Common myeloid progenitor, CD34-positive (primary cell): ENCODE measurements at regions not wholly inside any gene's neighbourhood (a gene's known extent, or its start where the extent isn't known, plus 50 kb on each side); places are given as distances from the start of the nearest gene placed in this dataset.

Source experiments
- CTCF ChIA-PET: fragments of 350-600 bp; sonication (Branson Sonifier 250); formaldehyde crosslinking; loops from one replicate; lab custom pipeline; 2021; ENCODE audit warnings: antibody characterized with exemption; lab: Charles Lee
- POLR2A ChIA-PET: fragments of 350-600 bp; sonication (Branson Sonifier 250); formaldehyde crosslinking; loops from one replicate; lab custom pipeline; 2021; ENCODE audit warnings: antibody characterized with exemption; lab: Charles Lee
- DNase-seq, 3 donors: peaks; one replicate each; pipeline versions ENCODE4 v3.0.0 to v3.0.0-alpha.2; 2013
- H3K27ac ChIP-seq, 2 experiments: 1 replicate in 1 of 2; 2 replicates in 1 of 2; pipeline ENCODE4 v1.7.0; 2013; ENCODE audit warnings: inconsistent platforms in 2 of 2, low read length in 2 of 2, mild to moderate bottlenecking in 2 of 2, low read depth in 1 of 2, moderate library complexity in 1 of 2; ENCODE audit not compliant: severe bottlenecking in 2 of 2, insufficient read depth in 1 of 2, poor library complexity in 1 of 2
- H3K27me3 ChIP-seq, 5 experiments: replicated peaks in 2 of 5; 1 replicate in 3 of 5; 2 replicates in 2 of 5; pipeline versions ENCODE4 v1.6.1 to v1.7.0; 2013; ENCODE audit warnings: low read length in 4 of 5, mild to moderate bottlenecking in 2 of 5, moderate library complexity in 2 of 5, inconsistent platforms in 1 of 5; ENCODE audit not compliant: insufficient read depth in 5 of 5, control insufficient read depth in 4 of 5
- H3K36me3 ChIP-seq, 4 experiments: 1 replicate in 2 of 4; 2 replicates in 2 of 4; pipeline versions ENCODE4 v1.6.1 to v1.7.0; 2013; ENCODE audit warnings: low read length in 3 of 4, control low read depth in 1 of 4, mild to moderate bottlenecking in 1 of 4; ENCODE audit not compliant: control insufficient read depth in 4 of 4, insufficient read depth in 4 of 4
- H3K4me1 ChIP-seq, 4 experiments: 1 replicate in 3 of 4; 2 replicates in 1 of 4; pipeline versions ENCODE4 v1.6.1 to v1.7.1; 2013; ENCODE audit warnings: low read length in 3 of 4, mild to moderate bottlenecking in 3 of 4, control low read depth in 1 of 4, inconsistent platforms in 1 of 4, moderate library complexity in 1 of 4; ENCODE audit not compliant: control insufficient read depth in 4 of 4, insufficient read depth in 4 of 4; ENCODE audit errors: control extremely low read depth in 1 of 4
- H3K4me3 ChIP-seq, 7 experiments: 1 replicate in 4 of 7; 2 replicates in 3 of 7; pipeline versions ENCODE4 v1.5.1 to v1.7.0; 2013; ENCODE audit warnings: mild to moderate bottlenecking in 7 of 7, low read length in 6 of 7, moderate library complexity in 6 of 7, inconsistent platforms in 2 of 7, low read depth in 2 of 7, control low read depth in 1 of 7; ENCODE audit not compliant: insufficient read depth in 4 of 7, control insufficient read depth in 1 of 7; ENCODE audit errors: extremely low read depth in 1 of 7
- H3K9me3 ChIP-seq, 5 experiments: 1 replicate in 4 of 5; 2 replicates in 1 of 5; pipeline versions ENCODE4 v1.6.1 to v1.7.1; 2013; ENCODE audit warnings: low read length in 4 of 5, mild to moderate bottlenecking in 2 of 5, inconsistent platforms in 1 of 5, low read depth in 1 of 5, moderate library complexity in 1 of 5; ENCODE audit not compliant: control insufficient read depth in 4 of 5, insufficient read depth in 2 of 5; ENCODE audit errors: control extremely low read depth in 1 of 5
- WGBS: methylation state at CpG from one replicate; pipeline ENCODE4 v1.1.5; 2013; ENCODE audit not compliant: insufficient coverage; 5-methylcytosine and 5-hydroxymethylcytosine counted together

DNA sequence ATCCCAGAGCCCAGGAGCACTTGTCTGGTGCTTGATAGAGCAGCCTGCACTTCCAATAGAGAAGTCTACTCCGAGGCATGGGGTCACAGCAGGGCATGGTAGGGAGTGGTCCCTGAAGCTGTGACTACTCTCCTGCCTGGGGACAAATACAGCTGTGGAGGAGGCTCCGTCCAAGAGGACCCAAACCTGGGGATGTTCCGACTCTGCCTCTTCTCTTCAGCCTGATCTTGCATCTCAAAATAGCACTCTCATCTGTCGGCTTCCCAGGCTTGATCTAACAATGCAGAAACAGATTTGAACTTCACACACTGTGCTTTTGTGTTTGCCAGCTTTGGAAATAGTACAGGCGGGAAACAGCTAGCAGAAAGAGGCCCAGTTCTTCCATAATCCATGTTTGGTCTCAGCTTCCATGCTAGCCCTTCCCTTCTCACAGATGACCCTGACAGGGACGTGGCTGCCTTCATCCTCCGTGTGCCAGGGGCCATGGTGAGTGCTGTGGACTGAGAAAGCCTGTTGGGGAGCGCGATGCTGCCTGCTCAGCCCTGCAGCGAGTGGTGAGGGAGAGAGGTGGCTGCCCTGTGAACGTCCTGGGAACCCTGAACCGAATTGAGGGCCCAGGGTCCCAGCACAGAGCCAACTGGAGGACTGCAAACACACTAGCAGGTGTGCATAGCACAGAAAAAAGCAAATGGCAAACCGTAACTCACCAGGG, 150.3 kb upstream of the GPR12 start:
- 94% methylated on average over 6 of the region's 13 CpGs for WGBS
- CTCF ChIA-PET: no interaction called here
- H3K4me3 ChIP-seq: no peak overlapping the region

DNA sequence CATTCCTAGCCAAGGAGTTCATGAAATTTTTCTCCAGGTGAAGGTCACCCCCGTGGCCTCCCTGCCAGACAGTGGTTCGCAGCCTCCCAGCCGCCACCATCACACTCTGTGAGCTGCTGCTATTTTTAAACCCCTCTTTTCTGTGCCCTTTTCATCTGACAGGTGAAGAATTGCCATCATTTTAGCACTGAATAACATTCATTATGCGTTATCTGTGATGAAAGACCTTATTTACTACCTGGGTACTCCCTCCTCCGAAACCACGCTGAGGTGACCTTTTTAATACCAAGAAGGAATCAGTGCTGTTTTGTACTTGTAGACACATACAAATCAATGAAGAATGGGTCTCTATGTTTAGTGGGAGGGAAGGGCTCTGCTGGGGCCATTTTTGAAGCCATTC, 148.9 kb upstream of the GPR12 start:
- Histone ChIP-seq H3K27ac (no peak overlapping the region), H3K4me1 (peaks cover 0 to 1% (median 1%) of the 10 kb centered on the region in 4 experiments), H3K9me3 (no peaks in the 10 kb centered on the region), H3K36me3 (no peaks in the 10 kb centered on the region), H3K4me3 (no peak overlapping the region), H3K27me3 (peaks cover 3 to 19% (median 4%) of the 10 kb centered on the region in 5 experiments)
- POLR2A ChIA-PET: no interaction called here
- WGBS: 64% methylated on average over 5 of the region's 6 CpGs
- CTCF ChIA-PET: no interaction called here
- DNase-seq: no peak

More for the DNA sequence above, 150.3 kb upstream of the GPR12 start:
- Histone ChIP-seq H3K4me1 (peaks cover 0 to 14% (median 10%) of the 10 kb centered on the region in 4 experiments), H3K27me3 (peaks cover 0 to 19% (median 3%) of the 10 kb centered on the region in 5 experiments), H3K27ac (no peak overlapping the region), H3K36me3 (no peaks in the 10 kb centered on the region), H3K9me3 (no peaks in the 10 kb centered on the region)
- POLR2A ChIA-PET: no interaction called here
- no peak for DNase-seq

GRCh38 chr13:26908126-26908525, 147.5 kb upstream of the GPR12 start:
- Histone ChIP-seq H3K4me3 (no peak overlapping the region), H3K36me3 (no peaks in the 10 kb centered on the region), H3K9me3 (peaks cover 0 to 5% (median 0%) of the 10 kb centered on the region in 5 experiments), H3K27me3 (peaks cover 3 to 19% (median 4%) of the 10 kb centered on the region in 5 experiments), H3K4me1 (no peaks in the 10 kb centered on the region), H3K27ac (no peak overlapping the region)
- POLR2A ChIA-PET: no interaction called here
- no CpG with 5 or more reads among the region's 4 CpGs for WGBS
- CTCF ChIA-PET: interaction anchor here (1.0 kb wide), 1 partner anchor 38 kb away, joined by 3 read pairs; no protein-coding TSS in a partner anchor
- no peak for DNase-seq

- ChIA-PET POLR2A (no interaction called here), CTCF (interaction anchor here (0.7 kb wide), 1 partner anchor 9 kb away, joined by 3 read pairs; no protein-coding TSS in a partner anchor)
Observed at GRCh38 chr13:26899202-26899601, 138.6 kb upstream of the GPR12 start.

GRCh38 chr13:26897706-26898550, 137.3 kb upstream of the GPR12 start:
- ChIA-PET POLR2A (no interaction called here), CTCF (interaction anchor here (1.7 kb wide), 1 partner anchor 10 kb away, joined by 5 read pairs; no protein-coding TSS in a partner anchor)
- Histone ChIP-seq H3K27ac (no peak overlapping the region), H3K36me3 (no peaks in the 10 kb centered on the region), H3K4me1 (peaks cover 0 to 8% (median 4%) of the 10 kb centered on the region in 4 experiments), H3K4me3 (no peak overlapping the region), H3K9me3 (no peaks in the 10 kb centered on the region), H3K27me3 (peaks cover 2 to 40% (median 15%) of the 10 kb centered on the region in 5 experiments)
- 91% methylated on average over 21 of the region's 23 CpGs for WGBS
- no peak for DNase-seq

More at GRCh38 chr13:26899202-26899601, 138.6 kb upstream of the GPR12 start:
- no peaks in the 10 kb centered on the region for H3K36me3 ChIP-seq
- DNase-seq: no peak
- 87% methylated on average over 3 of the region's 5 CpGs for WGBS
- H3K4me3 ChIP-seq: no peak overlapping the region
- no peak overlapping the region for H3K27ac ChIP-seq
- peaks cover 0 to 5% (median 0%) of the 10 kb centered on the region in 5 experiments for H3K9me3 ChIP-seq
- peaks cover 0 to 8% (median 4%) of the 10 kb centered on the region in 4 experiments for H3K4me1 ChIP-seq
- H3K27me3 ChIP-seq: peaks cover 2 to 34% (median 13%) of the 10 kb centered on the region in 5 experiments

- no peak overlapping the region for H3K27ac ChIP-seq
- CTCF ChIA-PET: interaction anchor here (1.7 kb wide), 1 partner anchor 10 kb away, joined by 5 read pairs; no protein-coding TSS in a partner anchor
- H3K36me3 ChIP-seq: no peaks in the 10 kb centered on the region
- no peaks in the 10 kb centered on the region for H3K9me3 ChIP-seq
- no peak for DNase-seq
- peaks cover 0 to 8% (median 4%) of the 10 kb centered on the region in 4 experiments for H3K4me1 ChIP-seq
- POLR2A ChIA-PET: no interaction called here
- 83% methylated on average over 3 of the region's 4 CpGs for WGBS
- H3K4me3 ChIP-seq: no peak overlapping the region
- peaks cover 2 to 40% (median 15%) of the 10 kb centered on the region in 5 experiments for H3K27me3 ChIP-seq
Observed at GRCh38 chr13:26896986-26897668, 136.5 kb upstream of the GPR12 start.
